Testis (tissue), 2 donors: ENCODE measurements at regions not wholly inside any gene's neighbourhood (a gene's known extent, or its start where the extent isn't known, plus 50 kb on each side); places are given as distances from the start of the nearest gene placed in this dataset.

Source experiments
- CTCF ChIP-seq, 3 experiments: fragments of 450-650 bp in 2 of 3; fragments of 200-600 bp in 1 of 3; sonication (generic) in 1 of 3; IDR thresholded peaks; one replicate each; pipeline ENCODE4 v1.5.1; 2016 to 2019; ENCODE audit warnings: antibody characterized with exemption in 3 of 3, mild to moderate bottlenecking in 2 of 3, moderate library complexity in 1 of 3
- POLR2A ChIP-seq: fragments of 450-650 bp; IDR thresholded peaks from one replicate; pipeline ENCODE4 v1.6.1; 2017; ENCODE audit warnings: antibody characterized with exemption, mild to moderate bottlenecking, moderate library complexity

DNA sequence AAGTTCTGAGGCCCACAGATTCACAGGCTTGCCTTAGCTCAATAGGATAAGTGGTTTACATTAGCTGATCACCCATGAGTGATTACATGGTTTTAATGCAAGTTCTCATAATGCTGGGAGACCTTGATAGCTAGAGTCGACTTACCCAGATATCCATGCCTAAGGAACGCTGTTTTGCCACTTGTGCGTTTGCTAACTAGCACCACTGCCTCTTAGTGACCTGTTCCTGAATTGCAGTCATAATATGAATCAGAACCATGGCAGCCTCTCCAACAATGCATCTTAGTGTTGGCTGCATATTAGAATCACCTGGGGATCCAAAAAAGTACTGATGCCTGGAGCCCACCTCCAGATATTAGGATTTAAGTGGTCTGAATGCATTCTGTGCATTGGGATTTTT lies 251.1 kb upstream of the CDH5 start:
- TF ChIP-seq CTCF (IDR thresholded peaks at IDR 0.05): no peak
- TF ChIP-seq POLR2A: no peak
